Activated CD4-positive, alpha-beta T cell treated with anti-CD3 and anti-CD28 coated beads, Interleukin-2, amount 50 U/mL, for 1 hour (primary cell): ENCODE measurements at regions not wholly inside any gene's neighbourhood (a gene's known extent, or its start where the extent isn't known, plus 50 kb on each side); places are given as distances from the start of the nearest gene placed in this dataset.

Experiments used
- DNase-seq: peaks from one replicate; pipeline ENCODE4 v3.0.0-alpha.2; 2020

DNA sequence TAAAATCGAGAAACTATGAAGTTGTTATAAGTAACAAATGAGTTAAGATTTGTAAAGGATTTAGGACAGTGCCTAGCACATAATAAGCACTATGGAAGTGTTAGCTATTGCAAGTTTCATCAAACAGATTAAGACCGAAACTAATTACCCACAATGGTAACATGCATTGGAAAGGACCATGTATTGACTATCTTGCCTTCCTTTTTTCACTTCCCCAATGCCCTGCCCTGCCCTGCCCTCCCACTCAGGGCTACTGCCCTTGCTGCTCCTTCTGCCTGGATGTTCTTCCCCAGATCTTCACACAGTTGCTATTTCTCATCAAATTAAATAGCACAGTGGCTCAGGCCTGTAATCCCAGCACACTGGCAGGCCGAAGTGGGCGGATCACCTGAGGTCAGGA is 202.1 kb upstream of the PSMD7 start:
- no peak for DNase-seq

DNA sequence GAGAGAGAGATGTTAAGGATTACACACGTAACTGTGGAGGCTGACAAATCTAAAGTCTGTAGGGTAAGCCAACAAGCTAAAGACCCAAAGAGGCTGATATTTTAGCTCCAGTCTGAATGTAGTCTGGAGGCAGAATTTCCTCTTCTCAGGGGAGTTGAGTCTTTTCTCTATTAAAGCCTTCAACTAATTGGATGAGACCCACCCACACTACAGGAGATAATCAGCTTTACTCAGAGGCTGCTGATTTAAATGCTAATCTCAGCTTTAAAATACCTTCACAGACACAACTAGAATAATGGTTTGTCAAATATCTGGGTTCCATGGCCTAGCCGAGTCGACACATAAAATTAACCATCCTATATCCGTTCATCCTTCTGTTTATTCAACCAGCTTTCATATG is 204.3 kb upstream of the PSMD7 start:
- no peak for DNase-seq

DNA sequence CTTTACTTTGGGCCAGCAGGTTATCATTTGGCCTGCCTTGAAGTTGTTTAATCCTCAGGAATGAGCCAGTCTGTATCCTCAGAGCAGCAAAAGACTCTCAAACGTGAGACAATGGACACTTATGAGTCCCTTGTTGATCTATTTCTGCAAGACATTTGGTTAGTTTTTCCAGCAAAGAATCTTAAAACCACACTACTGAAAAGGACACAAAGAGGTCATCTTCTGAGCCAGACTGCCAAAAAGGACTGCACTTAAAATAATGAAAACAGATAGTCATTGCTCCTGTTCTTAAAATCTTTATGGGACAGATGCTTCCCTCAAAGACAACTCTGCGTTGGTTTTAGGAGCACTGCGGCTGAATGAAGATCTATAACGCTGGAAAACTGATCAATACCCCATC is 205.7 kb upstream of the PSMD7 start:
- DNase-seq = no peak

DNA sequence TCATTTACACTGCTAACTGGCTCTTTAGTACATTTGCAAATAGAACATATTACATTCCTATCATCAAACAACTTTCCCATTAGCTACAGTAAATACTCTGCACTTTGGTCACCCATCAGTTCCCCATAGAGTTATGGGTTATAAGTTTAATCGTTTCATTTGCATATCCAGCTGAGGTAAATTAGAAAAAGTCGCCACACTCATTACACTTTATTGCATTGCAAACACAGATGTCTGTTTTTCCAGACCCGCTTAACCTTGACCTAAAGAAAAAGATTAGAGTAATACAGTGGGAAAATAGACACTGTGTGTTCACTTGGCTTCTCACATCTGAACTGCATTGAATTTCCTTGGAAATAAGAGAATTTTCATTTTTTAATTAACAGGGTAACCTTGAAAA is 213.1 kb upstream of the PSMD7 start:
- no peak for DNase-seq

- no peak for DNase-seq
These were observed 216.3 kb upstream of the PSMD7 start for GRCh38 chr16:74080311-74080710.

DNA sequence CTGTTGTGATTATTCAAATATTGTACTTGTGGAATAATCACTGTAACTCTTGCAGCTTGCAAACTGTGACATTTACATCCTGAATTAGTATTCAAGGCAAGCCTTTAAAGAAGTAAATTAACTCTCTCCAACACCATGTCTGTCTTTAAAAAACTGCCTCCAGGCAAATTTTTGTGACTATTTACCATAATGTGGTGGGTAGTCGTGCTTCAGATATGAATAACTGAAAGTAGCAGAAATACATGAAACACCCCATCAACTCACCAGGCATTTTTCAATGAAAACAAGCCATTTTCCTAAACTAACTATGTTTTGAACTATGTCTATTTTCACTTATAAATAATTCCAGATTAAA is 217.4 kb upstream of the PSMD7 start:
- DNase-seq = no peak

- DNase-seq = no peak
These were observed 217.9 kb upstream of the PSMD7 start for GRCh38 chr16:74078511-74079231.

DNA sequence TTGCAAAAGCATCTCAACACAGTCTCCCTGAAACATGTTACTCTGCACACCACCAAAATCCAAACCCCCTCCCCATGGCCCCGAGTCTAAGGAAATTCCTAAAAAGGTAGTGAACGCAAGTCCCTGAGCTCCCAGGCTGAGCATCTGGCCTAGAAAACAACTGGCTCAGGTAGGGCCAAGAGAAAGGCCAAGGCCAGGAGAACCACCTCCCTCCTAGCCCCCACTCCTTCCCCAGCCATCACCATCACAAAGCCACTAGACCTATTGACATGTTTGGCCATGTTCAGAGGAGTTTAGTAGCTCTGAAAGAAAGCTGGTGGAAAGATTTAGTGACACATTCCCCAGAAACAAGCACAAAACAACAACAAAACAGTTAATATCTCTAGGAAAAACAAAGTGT is 220.0 kb upstream of the PSMD7 start:
- no peak for DNase-seq

DNA sequence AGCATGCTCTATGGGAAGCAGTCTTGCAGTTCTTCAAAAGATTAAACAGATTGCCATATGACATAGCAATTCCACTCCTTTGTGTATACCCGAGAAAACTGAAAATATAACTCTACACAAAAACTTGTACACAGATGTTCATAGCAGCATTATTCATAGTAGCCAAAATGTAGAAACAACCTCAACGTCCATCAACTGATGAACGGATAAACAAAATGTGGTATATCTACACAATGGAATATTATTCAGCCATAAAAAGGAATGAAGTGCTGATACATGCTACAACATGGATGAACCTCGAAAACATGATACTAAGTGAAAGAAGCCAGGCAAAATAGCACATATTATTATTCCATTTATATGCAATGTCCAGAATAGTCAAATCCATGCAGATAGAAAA is 221.2 kb upstream of the PSMD7 start:
- DNase-seq = no peak

DNA sequence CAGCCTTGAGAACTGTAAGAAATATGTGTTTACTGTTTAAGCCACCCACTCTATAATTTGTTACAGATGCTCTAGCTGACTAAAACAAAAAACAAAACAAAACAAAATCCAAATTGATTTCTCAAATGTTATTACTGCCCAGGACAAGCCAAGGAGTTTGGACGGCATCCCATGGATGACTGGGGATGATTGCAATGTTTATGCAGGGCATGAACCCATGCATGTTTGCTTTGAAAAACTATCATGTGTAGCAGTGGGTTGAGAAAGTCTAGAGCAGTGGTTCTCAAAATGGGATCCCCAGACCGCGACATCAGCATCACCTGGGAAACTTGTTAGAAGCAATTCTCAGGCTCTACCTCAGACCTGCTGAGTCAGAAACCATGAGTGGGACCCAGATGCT is 223.2 kb upstream of the PSMD7 start:
- DNase-seq = no peak

- DNase-seq = no peak
These were observed 224.5 kb upstream of the PSMD7 start for GRCh38 chr16:74071996-74072535.

- no peak for DNase-seq
These were observed 226.4 kb upstream of the PSMD7 start for GRCh38 chr16:74070237-74070636.

- DNase-seq = no peak
These were observed 232.4 kb upstream of the PSMD7 start for GRCh38 chr16:74064120-74064735.

DNA sequence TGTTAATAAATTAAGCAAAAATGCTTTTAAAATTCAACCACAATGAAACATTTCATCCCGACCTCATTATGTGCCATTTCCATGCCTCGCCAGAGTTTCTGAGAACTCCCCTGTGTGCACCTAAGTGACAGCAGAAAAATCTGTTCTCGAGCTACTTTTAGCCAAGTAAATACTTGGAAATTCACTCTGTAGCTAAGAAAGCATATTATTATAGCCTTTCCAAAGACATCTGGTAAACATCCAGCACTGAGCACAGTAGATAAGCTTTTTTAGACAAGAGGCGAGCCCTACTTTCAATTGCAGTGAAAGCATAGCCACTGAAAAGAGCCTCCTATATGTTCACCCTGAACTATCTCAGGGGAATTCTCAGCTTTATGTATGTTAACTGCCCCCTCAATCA is 242.8 kb upstream of the PSMD7 start:
- no peak for DNase-seq

- DNase-seq = no peak
These were observed 243.3 kb upstream of the PSMD7 start for GRCh38 chr16:74053312-74053711.

DNA sequence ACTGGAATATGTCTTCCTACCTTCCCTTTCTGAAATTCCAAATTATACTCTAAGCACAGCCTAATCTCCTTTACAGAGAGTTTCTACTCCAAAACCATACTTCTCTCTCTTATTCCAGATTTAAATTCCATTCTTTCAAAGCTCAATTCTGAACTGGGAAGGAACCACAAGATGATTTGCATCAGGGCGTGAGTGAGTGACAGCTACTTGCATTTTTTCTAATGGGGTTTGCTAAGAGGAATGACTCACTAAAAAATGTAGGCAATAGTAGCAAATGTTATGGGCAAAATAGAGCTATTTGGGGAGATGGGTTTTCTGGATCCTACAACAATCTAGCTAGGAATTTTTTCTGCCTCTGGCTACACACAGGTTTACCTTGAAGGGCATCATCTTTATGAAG is 244.6 kb upstream of the PSMD7 start:
- no peak for DNase-seq

GRCh38 chr16:74049027-74049426 is 247.6 kb upstream of the PSMD7 start:
- DNase-seq = no peak

GRCh38 chr16:74046524-74046923 is 250.1 kb upstream of the PSMD7 start:
- DNase-seq = no peak

GRCh38 chr16:74045513-74045912 is 251.1 kb upstream of the PSMD7 start:
- no peak for DNase-seq

DNA sequence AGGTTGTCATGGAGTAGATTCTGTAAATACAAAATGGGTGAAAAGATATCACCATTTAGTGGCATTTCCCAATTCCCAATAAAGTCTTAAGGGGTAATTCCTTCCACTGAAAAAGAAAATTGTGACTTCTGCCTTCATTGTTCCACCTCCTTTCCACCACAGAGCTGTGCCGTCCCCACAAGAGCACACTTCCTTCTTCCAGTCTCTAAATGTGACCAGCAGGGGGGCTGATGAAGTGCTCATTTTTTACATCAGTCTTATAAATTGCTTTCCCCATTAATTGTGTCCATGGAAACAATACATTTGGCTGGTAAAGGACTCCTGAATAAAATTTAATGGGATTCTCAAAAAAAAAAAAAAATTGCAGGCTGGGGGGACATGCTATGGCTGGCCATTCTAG is 260.8 kb upstream of the PSMD7 start:
- no peak for DNase-seq

- DNase-seq = no peak
These were observed 261.8 kb upstream of the PSMD7 start for GRCh38 chr16:74034862-74035261.

- no peak for DNase-seq
These were observed 262.4 kb upstream of the PSMD7 start for GRCh38 chr16:74034200-74034599.

GRCh38 chr16:74033441-74033995 is 263.1 kb upstream of the PSMD7 start:
- no peak for DNase-seq

DNA sequence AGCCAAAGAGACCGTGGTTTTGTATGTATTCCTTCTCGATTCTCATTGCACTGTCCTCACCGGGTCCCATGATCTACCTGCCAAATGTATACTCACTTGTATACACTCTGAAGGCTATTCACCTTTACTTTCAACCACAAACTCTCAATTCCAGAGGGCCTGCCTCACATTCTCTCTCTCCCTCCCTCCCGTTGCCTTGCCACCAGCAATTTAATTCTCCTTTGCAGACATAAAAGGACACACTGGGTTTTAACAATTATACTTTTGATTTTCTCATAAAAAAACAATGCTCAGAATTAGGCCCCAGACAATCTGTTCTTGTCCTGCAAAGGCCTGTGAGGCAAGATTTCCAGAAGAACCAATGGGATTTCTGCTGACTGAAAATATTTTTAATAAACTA is 265.1 kb upstream of the PSMD7 start:
- no peak for DNase-seq
